H1 (cell line): ENCODE measurements at regions not wholly inside any gene's neighbourhood (a gene's known extent, or its start where the extent isn't known, plus 50 kb on each side); places are given as distances from the start of the nearest gene placed in this dataset.
A peak's percentile ranks its signal among the peaks of the same experiment; 100 is the strongest.

Experiments
- CTCF ChIA-PET: fragments of 300-600 bp; sonication (Branson Sonifier 250); formaldehyde crosslinking; loops from one replicate; lab custom pipeline; 2021; ENCODE audit not compliant: partially characterized antibody; lab: Charles Lee
- POLR2A ChIA-PET: fragments of 300-600 bp; sonication (Branson Sonifier 250); formaldehyde crosslinking; loops from one replicate; lab custom pipeline; 2021; ENCODE audit warnings: inconsistent platforms; ENCODE audit not compliant: partially characterized antibody; lab: Charles Lee
- DNase-seq, 2 experiments: peaks; one replicate each; pipeline versions ENCODE4 v3.0.0 to v3.0.0-alpha.2; 2010 to 2022; ENCODE audit warnings: low spot score in 2 of 2, low read depth in 1 of 2, mixed read lengths in 1 of 2
- FAIRE-seq: peaks from 2 replicates; lab custom pipeline; 2011; peaks lifted over from hg19 to GRCh38; lab: Jason Lieb, UNC
- H2AFZ ChIP-seq: 2 replicates; pipeline ENCODE4 v1.8.1; 2012; ENCODE audit warnings: low read length, inconsistent platforms
- H2AK5ac ChIP-seq: 2 replicates; pipeline ENCODE4 v1.6.1; 2013; ENCODE audit warnings: low read depth, low read length
- H2BK120ac ChIP-seq: replicated peaks from 2 replicates; pipeline ENCODE3; 2013; ENCODE audit warnings: low read depth, low read length, inconsistent platforms
- H2BK12ac ChIP-seq: 2 replicates; pipeline ENCODE4 v1.6.1; 2013; ENCODE audit warnings: low read depth, low read length
- H2BK15ac ChIP-seq: 2 replicates; pipeline ENCODE4 v1.6.1; 2013; ENCODE audit warnings: low read length
- H2BK20ac ChIP-seq: 2 replicates; pipeline ENCODE4 v1.6.1; 2013; ENCODE audit warnings: low read length
- H2BK5ac ChIP-seq: 2 replicates; pipeline ENCODE4 v1.6.1; 2013; ENCODE audit warnings: low read depth, low read length
- H3K14ac ChIP-seq: 2 replicates; pipeline ENCODE4 v1.6.1; 2013; ENCODE audit warnings: inconsistent platforms; ENCODE audit not compliant: insufficient read length
- H3K18ac ChIP-seq: 2 replicates; pipeline ENCODE4 v1.6.1; 2013; ENCODE audit warnings: low read length; ENCODE audit errors: extremely low read depth
- H3K23ac ChIP-seq: 2 replicates; pipeline ENCODE4 v1.6.1; 2013; ENCODE audit warnings: inconsistent platforms; ENCODE audit not compliant: insufficient read length
- H3K23me2 ChIP-seq: 2 replicates; pipeline ENCODE4 v1.6.1; 2013; ENCODE audit warnings: low read depth, low read length
- H3K27ac ChIP-seq: 2 replicates; pipeline ENCODE4 v1.6.1; 2011; ENCODE audit warnings: low read depth, low read length, inconsistent platforms
- H3K27me3 ChIP-seq, 4 experiments: replicated peaks in 1 of 4; 1 replicate in 1 of 4; 2 replicates in 3 of 4; pipeline versions ENCODE4 v1.6.1 to v1.8.1; 2011 to 2013; ENCODE audit warnings: low read length in 3 of 4, mild to moderate bottlenecking in 3 of 4, inconsistent platforms in 2 of 4, mixed read lengths in 2 of 4, moderate library complexity in 1 of 4; ENCODE audit not compliant: control insufficient read depth in 3 of 4, insufficient read depth in 3 of 4; ENCODE audit errors: extremely low read depth in 1 of 4
- H3K36me3 ChIP-seq, 4 experiments: 2 replicates each; pipeline versions ENCODE4 v1.6.1 to v1.8.1; 2011 to 2013; ENCODE audit warnings: mild to moderate bottlenecking in 4 of 4, low read length in 3 of 4, moderate library complexity in 2 of 4, control low read depth in 1 of 4, inconsistent platforms in 1 of 4; ENCODE audit not compliant: insufficient read depth in 4 of 4, control insufficient read depth in 2 of 4
- H3K4ac ChIP-seq: replicated peaks from 2 replicates; pipeline ENCODE3; 2013; ENCODE audit warnings: low read length, low read depth, mixed read lengths, inconsistent platforms; ENCODE audit not compliant: insufficient read length
- H3K4me1 ChIP-seq, 4 experiments: replicated peaks in 1 of 4; 1 replicate in 1 of 4; 2 replicates in 3 of 4; pipeline versions ENCODE4 v1.6.1 to v1.8.1; 2011 to 2013; ENCODE audit warnings: low read length in 3 of 4, inconsistent platforms in 2 of 4, mixed read lengths in 1 of 4; ENCODE audit not compliant: insufficient read depth in 4 of 4, control insufficient read depth in 3 of 4
- H3K4me2 ChIP-seq, 2 experiments: 2 replicates each; pipeline versions ENCODE4 v1.6.1 to v1.8.1; 2011 to 2013; ENCODE audit warnings: low read depth in 2 of 2, low read length in 2 of 2, control low read depth in 1 of 2, inconsistent platforms in 1 of 2, mild to moderate bottlenecking in 1 of 2; ENCODE audit not compliant: insufficient read depth in 1 of 2
- H3K4me3 ChIP-seq, 4 experiments: fragments of 200-600, 300-600 bp in 1 of 4; sonication (generic), shearing (Covaris generic), sonication (Bioruptor Twin) in 1 of 4; 2 replicates each; pipeline versions ENCODE4 v1.5.1 to v1.8.1; 2011 to 2016; ENCODE audit warnings: low read length in 4 of 4, low read depth in 3 of 4, control low read depth in 2 of 4, inconsistent platforms in 2 of 4, mild to moderate bottlenecking in 2 of 4, mixed read lengths in 1 of 4, moderate library complexity in 1 of 4; ENCODE audit not compliant: insufficient read depth in 2 of 4; ENCODE audit errors: extremely low read depth in 1 of 4
- H3K56ac ChIP-seq: replicated peaks from 2 replicates; pipeline ENCODE3; 2013; ENCODE audit warnings: low read depth, mild to moderate bottlenecking, mixed read lengths, low read length, inconsistent platforms; ENCODE audit not compliant: insufficient read length
- H3K79me1 ChIP-seq: 2 replicates; pipeline ENCODE4 v1.6.1; 2013; ENCODE audit warnings: low read depth, low read length, control low read depth
- H3K79me2 ChIP-seq, 2 experiments: 2 replicates each; pipeline versions ENCODE4 v1.6.1 to v1.8.1; 2012 to 2013; ENCODE audit warnings: low read length in 2 of 2, mild to moderate bottlenecking in 2 of 2, inconsistent platforms in 1 of 2; ENCODE audit not compliant: insufficient read depth in 2 of 2, control insufficient read depth in 1 of 2
- H3K9ac ChIP-seq, 4 experiments: replicated peaks in 1 of 4; 1 replicate in 1 of 4; 2 replicates in 3 of 4; pipeline versions ENCODE4 v1.6.1 to v1.8.1; 2011 to 2013; ENCODE audit warnings: low read depth in 3 of 4, low read length in 3 of 4, control low read depth in 2 of 4, mild to moderate bottlenecking in 2 of 4, moderate library complexity in 2 of 4, inconsistent platforms in 1 of 4; ENCODE audit errors: extremely low read depth in 1 of 4
- H3K9me3 ChIP-seq, 2 experiments: 2 replicates each; pipeline versions ENCODE4 v1.6.1 to v1.8.1; 2012 to 2013; ENCODE audit warnings: mild to moderate bottlenecking in 2 of 2, moderate library complexity in 2 of 2, control low read depth in 1 of 2, inconsistent platforms in 1 of 2, low read depth in 1 of 2, low read length in 1 of 2, mixed read lengths in 1 of 2; ENCODE audit not compliant: insufficient read depth in 2 of 2
- H4K20me1 ChIP-seq, 2 experiments: replicated peaks in 1 of 2; 2 replicates each; pipeline versions ENCODE3 to v1.8.1; 2011 to 2013; ENCODE audit warnings: inconsistent platforms in 2 of 2, low read length in 2 of 2, mild to moderate bottlenecking in 1 of 2; ENCODE audit not compliant: insufficient read depth in 2 of 2, control insufficient read depth in 1 of 2
- H4K5ac ChIP-seq: 2 replicates; pipeline ENCODE4 v1.6.1; 2013; ENCODE audit warnings: low read length, low read depth, mixed read lengths, inconsistent platforms; ENCODE audit not compliant: insufficient read length
- H4K8ac ChIP-seq: 2 replicates; pipeline ENCODE4 v1.8.0; 2013; ENCODE audit warnings: mild to moderate bottlenecking, moderate library complexity, low read length, inconsistent platforms; ENCODE audit not compliant: insufficient read depth; ENCODE audit errors: extremely low read depth
- H4K91ac ChIP-seq: replicated peaks from 2 replicates; pipeline ENCODE3; 2013; ENCODE audit warnings: low read length, mixed read lengths, inconsistent platforms; ENCODE audit not compliant: insufficient read length
- WGBS, 2 experiments: shearing (Covaris generic) in 1 of 2; methylation state at CpG; one replicate each; pipeline versions ENCODE4 v1.1.6 to v1.1.7; 2013 to 2015; ENCODE audit warnings: low lambda C conversion rate in 2 of 2, mixed read lengths in 2 of 2, inconsistent platforms in 1 of 2, low coverage in 1 of 2, missing lambda C conversion rate in 1 of 2; ENCODE audit not compliant: insufficient replicate concordance in 2 of 2, insufficient coverage in 1 of 2, insufficient read length in 1 of 2; ENCODE audit errors: extremely low coverage in 1 of 2, missing lambda C conversion rate in 1 of 2; 5-methylcytosine and 5-hydroxymethylcytosine counted together
- TF ChIP-seq, protein P1 (sequence below): fragments of 300-600 bp; sonication (generic); IDR thresholded peaks from 2 replicates; pipeline ENCODE4 v1.7.1; 2012; ENCODE audit warnings: low read length, moderate library complexity, mild to moderate bottlenecking, inconsistent platforms; ENCODE audit not compliant: insufficient replicate concordance

DNA sequence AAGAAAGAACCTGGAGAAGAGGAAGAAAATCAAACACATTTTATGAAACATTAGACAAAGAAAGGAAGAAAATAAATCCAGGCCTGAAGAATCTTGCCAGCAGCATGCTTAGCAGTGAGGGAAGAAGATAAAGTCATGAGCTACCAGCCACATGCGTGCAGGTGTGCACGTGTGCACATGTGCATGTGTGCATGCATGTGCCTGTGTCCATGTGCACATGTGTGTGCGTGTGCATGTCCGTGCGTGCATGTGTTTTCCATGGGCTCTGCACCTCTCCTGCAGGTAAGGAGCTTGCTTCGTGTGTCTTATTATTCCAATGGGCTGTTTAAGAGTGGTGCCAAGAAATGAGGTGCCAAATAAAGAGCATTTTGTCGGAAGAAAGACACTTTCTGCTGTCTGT lies 322.2 kb downstream of the FGFR2 start:
- Histone ChIP-seq H3K4me1 (no peaks in the 10 kb centered on the region), H3K9ac (no peak overlapping the region), H3K23me2 (no peaks in the 10 kb centered on the region), H3K56ac (no peak overlapping the region), H4K20me1 (no peaks in the 10 kb centered on the region), H2BK15ac (no peak overlapping the region), H3K36me3 (no peaks in the 10 kb centered on the region), H3K79me1 (no peaks in the 10 kb centered on the region), H3K18ac (no peak overlapping the region), H3K79me2 (no peaks in the 10 kb centered on the region), H3K4me2 (no peak overlapping the region), H3K27ac (no peak overlapping the region), H3K9me3 (no peaks in the 10 kb centered on the region), H3K23ac (no peak overlapping the region), H3K27me3 (no peaks in the 10 kb centered on the region), H2BK12ac (no peak overlapping the region), H3K4ac (peak overlapping the region; percentile 79), H4K91ac (peak overlapping the region; percentile 86), H2BK120ac (no peak overlapping the region), H4K8ac (no peak overlapping the region), H3K4me3 (no peak overlapping the region), H2BK5ac (no peak overlapping the region), H4K5ac (no peak overlapping the region), H3K14ac (no peak overlapping the region), H2AFZ (no peak overlapping the region), H2AK5ac (no peak overlapping the region), H2BK20ac (no peak overlapping the region; the same call in 1 of the 2 replicates)
- ChIA-PET CTCF (no interaction called here), POLR2A (no interaction called here)
- FAIRE-seq (no peak), DNase-seq (no peak)
- WGBS, 2 experiments: 98% methylated on average over 7 of the region's 7 CpGs; no CpG with 5 or more reads in 1 of the 2 experiments
- TF ChIP-seq, protein P1, sequence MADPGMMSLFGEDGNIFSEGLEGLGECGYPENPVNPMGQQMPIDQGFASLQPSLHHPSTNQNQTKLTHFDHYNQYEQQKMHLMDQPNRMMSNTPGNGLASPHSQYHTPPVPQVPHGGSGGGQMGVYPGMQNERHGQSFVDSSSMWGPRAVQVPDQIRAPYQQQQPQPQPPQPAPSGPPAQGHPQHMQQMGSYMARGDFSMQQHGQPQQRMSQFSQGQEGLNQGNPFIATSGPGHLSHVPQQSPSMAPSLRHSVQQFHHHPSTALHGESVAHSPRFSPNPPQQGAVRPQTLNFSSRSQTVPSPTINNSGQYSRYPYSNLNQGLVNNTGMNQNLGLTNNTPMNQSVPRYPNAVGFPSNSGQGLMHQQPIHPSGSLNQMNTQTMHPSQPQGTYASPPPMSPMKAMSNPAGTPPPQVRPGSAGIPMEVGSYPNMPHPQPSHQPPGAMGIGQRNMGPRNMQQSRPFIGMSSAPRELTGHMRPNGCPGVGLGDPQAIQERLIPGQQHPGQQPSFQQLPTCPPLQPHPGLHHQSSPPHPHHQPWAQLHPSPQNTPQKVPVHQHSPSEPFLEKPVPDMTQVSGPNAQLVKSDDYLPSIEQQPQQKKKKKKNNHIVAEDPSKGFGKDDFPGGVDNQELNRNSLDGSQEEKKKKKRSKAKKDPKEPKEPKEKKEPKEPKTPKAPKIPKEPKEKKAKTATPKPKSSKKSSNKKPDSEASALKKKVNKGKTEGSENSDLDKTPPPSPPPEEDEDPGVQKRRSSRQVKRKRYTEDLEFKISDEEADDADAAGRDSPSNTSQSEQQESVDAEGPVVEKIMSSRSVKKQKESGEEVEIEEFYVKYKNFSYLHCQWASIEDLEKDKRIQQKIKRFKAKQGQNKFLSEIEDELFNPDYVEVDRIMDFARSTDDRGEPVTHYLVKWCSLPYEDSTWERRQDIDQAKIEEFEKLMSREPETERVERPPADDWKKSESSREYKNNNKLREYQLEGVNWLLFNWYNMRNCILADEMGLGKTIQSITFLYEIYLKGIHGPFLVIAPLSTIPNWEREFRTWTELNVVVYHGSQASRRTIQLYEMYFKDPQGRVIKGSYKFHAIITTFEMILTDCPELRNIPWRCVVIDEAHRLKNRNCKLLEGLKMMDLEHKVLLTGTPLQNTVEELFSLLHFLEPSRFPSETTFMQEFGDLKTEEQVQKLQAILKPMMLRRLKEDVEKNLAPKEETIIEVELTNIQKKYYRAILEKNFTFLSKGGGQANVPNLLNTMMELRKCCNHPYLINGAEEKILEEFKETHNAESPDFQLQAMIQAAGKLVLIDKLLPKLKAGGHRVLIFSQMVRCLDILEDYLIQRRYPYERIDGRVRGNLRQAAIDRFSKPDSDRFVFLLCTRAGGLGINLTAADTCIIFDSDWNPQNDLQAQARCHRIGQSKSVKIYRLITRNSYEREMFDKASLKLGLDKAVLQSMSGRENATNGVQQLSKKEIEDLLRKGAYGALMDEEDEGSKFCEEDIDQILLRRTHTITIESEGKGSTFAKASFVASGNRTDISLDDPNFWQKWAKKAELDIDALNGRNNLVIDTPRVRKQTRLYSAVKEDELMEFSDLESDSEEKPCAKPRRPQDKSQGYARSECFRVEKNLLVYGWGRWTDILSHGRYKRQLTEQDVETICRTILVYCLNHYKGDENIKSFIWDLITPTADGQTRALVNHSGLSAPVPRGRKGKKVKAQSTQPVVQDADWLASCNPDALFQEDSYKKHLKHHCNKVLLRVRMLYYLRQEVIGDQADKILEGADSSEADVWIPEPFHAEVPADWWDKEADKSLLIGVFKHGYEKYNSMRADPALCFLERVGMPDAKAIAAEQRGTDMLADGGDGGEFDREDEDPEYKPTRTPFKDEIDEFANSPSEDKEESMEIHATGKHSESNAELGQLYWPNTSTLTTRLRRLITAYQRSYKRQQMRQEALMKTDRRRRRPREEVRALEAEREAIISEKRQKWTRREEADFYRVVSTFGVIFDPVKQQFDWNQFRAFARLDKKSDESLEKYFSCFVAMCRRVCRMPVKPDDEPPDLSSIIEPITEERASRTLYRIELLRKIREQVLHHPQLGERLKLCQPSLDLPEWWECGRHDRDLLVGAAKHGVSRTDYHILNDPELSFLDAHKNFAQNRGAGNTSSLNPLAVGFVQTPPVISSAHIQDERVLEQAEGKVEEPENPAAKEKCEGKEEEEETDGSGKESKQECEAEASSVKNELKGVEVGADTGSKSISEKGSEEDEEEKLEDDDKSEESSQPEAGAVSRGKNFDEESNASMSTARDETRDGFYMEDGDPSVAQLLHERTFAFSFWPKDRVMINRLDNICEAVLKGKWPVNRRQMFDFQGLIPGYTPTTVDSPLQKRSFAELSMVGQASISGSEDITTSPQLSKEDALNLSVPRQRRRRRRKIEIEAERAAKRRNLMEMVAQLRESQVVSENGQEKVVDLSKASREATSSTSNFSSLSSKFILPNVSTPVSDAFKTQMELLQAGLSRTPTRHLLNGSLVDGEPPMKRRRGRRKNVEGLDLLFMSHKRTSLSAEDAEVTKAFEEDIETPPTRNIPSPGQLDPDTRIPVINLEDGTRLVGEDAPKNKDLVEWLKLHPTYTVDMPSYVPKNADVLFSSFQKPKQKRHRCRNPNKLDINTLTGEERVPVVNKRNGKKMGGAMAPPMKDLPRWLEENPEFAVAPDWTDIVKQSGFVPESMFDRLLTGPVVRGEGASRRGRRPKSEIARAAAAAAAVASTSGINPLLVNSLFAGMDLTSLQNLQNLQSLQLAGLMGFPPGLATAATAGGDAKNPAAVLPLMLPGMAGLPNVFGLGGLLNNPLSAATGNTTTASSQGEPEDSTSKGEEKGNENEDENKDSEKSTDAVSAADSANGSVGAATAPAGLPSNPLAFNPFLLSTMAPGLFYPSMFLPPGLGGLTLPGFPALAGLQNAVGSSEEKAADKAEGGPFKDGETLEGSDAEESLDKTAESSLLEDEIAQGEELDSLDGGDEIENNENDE: no peak
